ENCODE measurements at regions not wholly inside any gene's neighbourhood (a gene's known extent, or its start where the extent isn't known, plus 50 kb on each side); places are given as distances from the start of the nearest gene placed in this dataset.

DNA sequence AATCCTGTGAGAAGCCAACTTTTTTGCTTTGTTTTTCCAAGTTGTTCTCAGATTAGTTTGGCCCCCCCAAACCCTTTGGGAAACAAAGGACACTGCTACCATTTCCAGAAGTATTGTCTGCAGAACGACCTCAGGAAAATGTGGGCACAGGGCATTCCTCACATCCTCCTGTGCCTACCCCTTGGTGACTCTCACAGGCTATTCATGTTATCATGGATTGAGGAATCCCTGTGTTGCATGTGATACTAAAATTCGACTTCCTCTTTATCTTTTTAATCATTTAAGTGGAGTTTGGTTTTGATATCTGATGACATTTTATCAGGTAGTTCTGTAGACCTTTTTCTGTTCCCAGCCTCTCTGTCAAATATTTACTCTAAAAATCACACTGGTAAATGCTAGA, 184.5 kb downstream of the FASLG start:
- POLR2A ChIA-PET (ENCODE audit: unreplicated experiment), result no interaction called here
- Histone ChIP-seq H3K27ac (ENCODE audit: insufficient read depth, low read length) (no peak overlapping the region), H3K4me2 (ENCODE audit: low read depth, low read length) (no peak overlapping the region), H4K20me1 (ENCODE audit: insufficient read depth, low read length) (no peaks in the 10 kb centered on the region), H3K27me3 (ENCODE audit: control insufficient read depth, insufficient read depth, low read length) (no peaks in the 10 kb centered on the region), H2AFZ (replicated peaks; ENCODE audit: low read length, poor library complexity) (no peak overlapping the region), H3K18ac (ENCODE audit: low read depth, low read length) (no peak overlapping the region; the same call in 1 of the 2 replicates), H3K9me1 (ENCODE audit: insufficient read depth, low read length) (0 out of 2 replicates have a peak, but pooled peaks cover 3% of the 10 kb centered on the region), H3K56ac (ENCODE audit: extremely low read depth, insufficient read depth, low read length) (no peak overlapping the region), H3K79me1 (ENCODE audit: low read depth in 1 of 2, low read length in 2 of 2) (no peaks in the 10 kb centered on the region), H3K23ac (ENCODE audit: low read depth, low read length) (0 out of 2 replicates have a peak overlapping the region, but pooled peaks have one; percentile 20), H2BK15ac (ENCODE audit: low read depth, low read length) (no peak overlapping the region), H4K8ac (ENCODE audit: low read depth in 2 of 2, low read length in 2 of 2) (peak overlapping the region in 1 of 2 experiments; percentile 46; a peak in 1 of 4 replicates), H3K9me3 (ENCODE audit: control insufficient read depth, insufficient read depth, low read length) (no peaks in the 10 kb centered on the region), H3K4ac (ENCODE audit: low read depth, low read length) (peak overlapping the region; percentile 51), H2BK120ac (ENCODE audit: low read depth, low read length) (peak overlapping the region; percentile 26; the same call in 1 of the 2 replicates), H3K9ac (ENCODE audit: low read depth, low read length) (no peak overlapping the region), H2BK20ac (ENCODE audit: low read depth, low read length) (peak overlapping the region; percentile 54), H3K4me3 (ENCODE audit: insufficient read depth, low read depth, low read length) (no peak overlapping the region), H4K5ac (ENCODE audit: low read depth, low read length) (no peak overlapping the region; the same call in 1 of the 2 replicates), H2AK9ac (replicated peaks; ENCODE audit: low read depth, low read length, poor library complexity) (no peak overlapping the region), H3K4me1 (ENCODE audit: control insufficient read depth, insufficient read depth, low read length) (peaks cover 2% of the 10 kb centered on the region; the same call in 1 of the 2 replicates), H2AK5ac (ENCODE audit: low read depth, low read length) (no peak overlapping the region; the same call in 1 of the 2 replicates), H3K14ac (replicated peaks; ENCODE audit: low read depth, low read length) (peak overlapping the region; percentile 30; the same call in 1 of the 2 replicates), H4K91ac (ENCODE audit: insufficient read depth, low read depth, low read length) (no peak overlapping the region), H2BK5ac (ENCODE audit: low read depth, low read length, poor library complexity, severe bottlenecking) (no peak overlapping the region), H3K36me3 (ENCODE audit: control insufficient read depth, insufficient read depth, low read length) (no peaks in the 10 kb centered on the region)
- dilution Hi-C loops (cut with HindIII; ENCODE audit: low sequenced_read_pairs, unreplicated experiment), result no loop called here
- WGBS, 2 experiments (ENCODE audit: extremely low coverage in 2 of 2, insufficient read length in 1 of 2), result no CpG with 5 or more reads among the region's 2 CpGs
- no TSS peak for BruUV-seq (replicated peaks)
- no peak for TF ChIP-seq RAD21 (IDR thresholded peaks at IDR 0.05; ENCODE audit: low read length)
- no peak for TF ChIP-seq NFE2L2 (IDR thresholded peaks at IDR 0.05; ENCODE audit: low read depth, low read length)
- TF ChIP-seq MAFK (IDR thresholded peaks at IDR 0.05; ENCODE audit: low read depth, low read length), result no peak
- no peak for TF ChIP-seq ELK1 (IDR thresholded peaks at IDR 0.05; ENCODE audit: borderline replicate concordance, low read depth, low read length)
- TF ChIP-seq CHD1 (IDR thresholded peaks at IDR 0.05; ENCODE audit: low read depth, low read length), result no peak
- TF ChIP-seq MAZ (IDR thresholded peaks at IDR 0.05; ENCODE audit: borderline replicate concordance, low read depth, low read length), result no peak
- TF ChIP-seq FOS (IDR thresholded peaks at IDR 0.05; ENCODE audit: low read depth, low read length), result no peak
- no peak for TF ChIP-seq CTCF (conservative IDR thresholded peaks at IDR 0.05; ENCODE audit: low read depth, low read length)
- no peak for DNase-seq
- no peak for ATAC-seq (ENCODE audit: low read depth)
- in situ Hi-C loops (cut with MboI; ENCODE audit: low sequenced_read_pairs), result no loop called here
- CTCF ChIA-PET, result no interaction called here
- intact Hi-C loops (cut with micrococcal nuclease), result no loop called here

All from IMR-90 (cell line).